22Rv1 (cell line): ENCODE measurements at regions not wholly inside any gene's neighbourhood (a gene's known extent, or its start where the extent isn't known, plus 50 kb on each side); places are given as distances from the start of the nearest gene placed in this dataset.
"Not testable (repeated sequence)": the region's sequence is repeated elsewhere in the genome, so short reads cannot be mapped to it uniquely, and the experiment has no call there.

Source experiments
- ZFX ChIP-seq: fragments of 450-650 bp; IDR thresholded peaks from 2 replicates; pipeline ENCODE4 v1.6.1; 2017; ENCODE audit warnings: antibody characterized with exemption, borderline replicate concordance
- TF ChIP-seq, protein P1 (sequence below): fragments of 450-650 bp; IDR thresholded peaks from 2 replicates; pipeline ENCODE4 v1.5.1; 2017; ENCODE audit warnings: mild to moderate bottlenecking

DNA sequence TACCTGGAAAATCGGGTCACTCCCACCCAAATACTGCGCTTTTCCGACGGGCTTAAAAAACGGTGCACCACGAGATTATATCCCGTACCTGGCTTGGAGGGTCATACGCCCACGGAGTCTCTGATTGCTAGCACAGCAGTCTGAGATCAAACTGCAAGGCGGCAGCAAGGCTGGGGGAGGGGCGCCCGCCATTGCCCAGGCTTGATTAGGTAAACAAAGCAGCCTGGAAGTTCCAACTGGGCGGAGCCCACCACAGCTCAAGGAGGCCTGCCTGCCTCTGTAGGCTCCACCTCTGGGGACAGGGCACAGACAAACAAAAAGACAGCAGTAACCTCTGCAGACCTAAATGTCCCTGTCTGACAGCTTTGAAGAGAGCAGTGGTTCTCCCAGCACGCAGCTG lies 64.5 kb upstream of the OR5P2 start:
- TF ChIP-seq, protein P1, sequence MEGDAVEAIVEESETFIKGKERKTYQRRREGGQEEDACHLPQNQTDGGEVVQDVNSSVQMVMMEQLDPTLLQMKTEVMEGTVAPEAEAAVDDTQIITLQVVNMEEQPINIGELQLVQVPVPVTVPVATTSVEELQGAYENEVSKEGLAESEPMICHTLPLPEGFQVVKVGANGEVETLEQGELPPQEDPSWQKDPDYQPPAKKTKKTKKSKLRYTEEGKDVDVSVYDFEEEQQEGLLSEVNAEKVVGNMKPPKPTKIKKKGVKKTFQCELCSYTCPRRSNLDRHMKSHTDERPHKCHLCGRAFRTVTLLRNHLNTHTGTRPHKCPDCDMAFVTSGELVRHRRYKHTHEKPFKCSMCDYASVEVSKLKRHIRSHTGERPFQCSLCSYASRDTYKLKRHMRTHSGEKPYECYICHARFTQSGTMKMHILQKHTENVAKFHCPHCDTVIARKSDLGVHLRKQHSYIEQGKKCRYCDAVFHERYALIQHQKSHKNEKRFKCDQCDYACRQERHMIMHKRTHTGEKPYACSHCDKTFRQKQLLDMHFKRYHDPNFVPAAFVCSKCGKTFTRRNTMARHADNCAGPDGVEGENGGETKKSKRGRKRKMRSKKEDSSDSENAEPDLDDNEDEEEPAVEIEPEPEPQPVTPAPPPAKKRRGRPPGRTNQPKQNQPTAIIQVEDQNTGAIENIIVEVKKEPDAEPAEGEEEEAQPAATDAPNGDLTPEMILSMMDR = not testable (repeated sequence)
- TF ChIP-seq ZFX = not testable (repeated sequence)
